ENCODE measurements at regions not wholly inside any gene's neighbourhood (a gene's known extent, or its start where the extent isn't known, plus 50 kb on each side); places are given as distances from the start of the nearest gene placed in this dataset.

DNA sequence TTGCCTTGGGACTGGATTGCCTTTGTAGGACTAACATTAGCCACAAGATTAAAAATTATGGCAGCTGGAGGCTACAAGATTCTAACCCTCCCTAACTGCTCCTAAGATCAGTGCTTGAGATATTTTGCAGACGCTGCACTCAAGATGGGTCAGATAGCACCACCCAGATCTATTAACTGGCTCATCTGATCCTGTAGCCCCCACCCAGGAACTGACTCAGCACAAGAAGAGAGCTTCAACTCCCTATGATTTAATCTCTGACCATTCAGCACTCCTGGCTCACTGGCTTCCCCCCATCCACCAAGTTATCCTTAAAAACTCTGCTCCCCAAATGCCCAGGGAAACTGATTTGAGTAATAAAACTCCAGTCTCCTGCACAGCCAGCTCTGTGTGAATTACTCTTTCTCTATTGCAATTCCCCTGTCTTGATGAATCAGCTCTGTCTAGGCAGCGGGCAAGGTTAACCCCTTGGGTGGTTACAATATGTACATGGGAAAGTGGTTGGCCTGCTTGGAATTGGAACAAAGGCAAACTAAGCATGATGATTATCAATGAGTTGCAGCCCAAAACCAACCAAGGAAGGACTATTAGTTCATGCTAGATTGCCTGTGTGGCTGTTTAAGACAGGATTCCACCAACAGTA, 111.3 kb downstream of the OR2B2 start:
- TF ChIP-seq, protein P1, sequence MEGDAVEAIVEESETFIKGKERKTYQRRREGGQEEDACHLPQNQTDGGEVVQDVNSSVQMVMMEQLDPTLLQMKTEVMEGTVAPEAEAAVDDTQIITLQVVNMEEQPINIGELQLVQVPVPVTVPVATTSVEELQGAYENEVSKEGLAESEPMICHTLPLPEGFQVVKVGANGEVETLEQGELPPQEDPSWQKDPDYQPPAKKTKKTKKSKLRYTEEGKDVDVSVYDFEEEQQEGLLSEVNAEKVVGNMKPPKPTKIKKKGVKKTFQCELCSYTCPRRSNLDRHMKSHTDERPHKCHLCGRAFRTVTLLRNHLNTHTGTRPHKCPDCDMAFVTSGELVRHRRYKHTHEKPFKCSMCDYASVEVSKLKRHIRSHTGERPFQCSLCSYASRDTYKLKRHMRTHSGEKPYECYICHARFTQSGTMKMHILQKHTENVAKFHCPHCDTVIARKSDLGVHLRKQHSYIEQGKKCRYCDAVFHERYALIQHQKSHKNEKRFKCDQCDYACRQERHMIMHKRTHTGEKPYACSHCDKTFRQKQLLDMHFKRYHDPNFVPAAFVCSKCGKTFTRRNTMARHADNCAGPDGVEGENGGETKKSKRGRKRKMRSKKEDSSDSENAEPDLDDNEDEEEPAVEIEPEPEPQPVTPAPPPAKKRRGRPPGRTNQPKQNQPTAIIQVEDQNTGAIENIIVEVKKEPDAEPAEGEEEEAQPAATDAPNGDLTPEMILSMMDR (conservative IDR thresholded peaks at IDR 0.05), result no peak
- TF ChIP-seq ZFX (IDR thresholded peaks at IDR 0.05), result no peak
